ENCODE measurements at regions not wholly inside any gene's neighbourhood (a gene's known extent, or its start where the extent isn't known, plus 50 kb on each side); places are given as distances from the start of the nearest gene placed in this dataset.
"Not testable (repeated sequence)": the region's sequence is repeated elsewhere in the genome, so short reads cannot be mapped to it uniquely, and the experiment has no call there.

DNA sequence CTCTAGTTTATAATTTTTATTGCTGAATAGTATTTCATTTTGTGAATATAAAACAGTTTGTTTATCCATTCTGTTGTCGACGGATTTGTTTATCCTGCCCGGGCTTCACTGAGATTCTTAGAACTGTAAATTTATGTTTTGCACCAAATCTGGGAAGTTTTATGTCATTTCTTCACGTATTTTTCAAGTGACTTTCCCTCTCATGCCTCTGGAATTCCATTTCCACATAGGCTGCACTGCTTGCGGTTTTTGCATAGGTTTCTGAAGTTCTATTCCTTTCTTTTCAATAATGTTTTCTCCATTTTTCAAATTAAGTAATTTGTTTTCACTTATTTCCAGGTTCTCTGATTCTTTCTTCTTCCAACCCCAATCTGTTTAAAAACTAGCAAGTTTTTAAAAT lies 132.4 kb upstream of the ZNF469 start:
- H3K14ac ChIP-seq (ENCODE audit: low read length); H3K9me3 ChIP-seq (replicated peaks in 1 of 2; ENCODE audit: control insufficient read depth in 2 of 2, insufficient read depth in 1 of 2, low read depth in 1 of 2, low read length in 2 of 2); H2BK5ac ChIP-seq (ENCODE audit: low read length); H3K4me1 ChIP-seq (ENCODE audit: control insufficient read depth in 2 of 2, insufficient read depth in 1 of 2, low read depth in 1 of 2, low read length in 2 of 2); H3K79me1 ChIP-seq (ENCODE audit: low read depth, low read length); H4K91ac ChIP-seq (ENCODE audit: low read depth, low read length, poor library complexity); H3K27me3 ChIP-seq (ENCODE audit: control insufficient read depth in 3 of 3, insufficient read depth in 3 of 3, low read depth in 1 of 3, low read length in 3 of 3); H3K9ac ChIP-seq (ENCODE audit: low read depth, low read length, poor library complexity); H4K8ac ChIP-seq (ENCODE audit: low read depth, low read length); H3K4ac ChIP-seq (ENCODE audit: low read length); H2AK5ac ChIP-seq (ENCODE audit: low read depth, low read length); H2BK15ac ChIP-seq (ENCODE audit: low read length); H2AFZ ChIP-seq (ENCODE audit: low read length); H3K18ac ChIP-seq (ENCODE audit: low read length); H3K4me2 ChIP-seq (ENCODE audit: insufficient read depth, low read length, poor library complexity, severe bottlenecking); DNase-seq (ENCODE audit: low spot score); H3K27ac ChIP-seq (replicated peaks; ENCODE audit: low read length); H2BK120ac ChIP-seq (ENCODE audit: low read depth, low read length); H2BK12ac ChIP-seq (ENCODE audit: low read length); H3K4me3 ChIP-seq (ENCODE audit: low read length in 2 of 2); H3K36me3 ChIP-seq (replicated peaks in 1 of 2; ENCODE audit: control insufficient read depth in 2 of 2, insufficient read depth in 2 of 2, low read length in 2 of 2); H3K23ac ChIP-seq (ENCODE audit: low read depth, low read length, poor library complexity): not testable (repeated sequence)
- no CpG with 5 or more reads among the region's 5 CpGs for WGBS, 2 donors (ENCODE audit: extremely low coverage in 2 of 2, insufficient read length in 2 of 2, insufficient replicate concordance in 1 of 2)

DNA sequence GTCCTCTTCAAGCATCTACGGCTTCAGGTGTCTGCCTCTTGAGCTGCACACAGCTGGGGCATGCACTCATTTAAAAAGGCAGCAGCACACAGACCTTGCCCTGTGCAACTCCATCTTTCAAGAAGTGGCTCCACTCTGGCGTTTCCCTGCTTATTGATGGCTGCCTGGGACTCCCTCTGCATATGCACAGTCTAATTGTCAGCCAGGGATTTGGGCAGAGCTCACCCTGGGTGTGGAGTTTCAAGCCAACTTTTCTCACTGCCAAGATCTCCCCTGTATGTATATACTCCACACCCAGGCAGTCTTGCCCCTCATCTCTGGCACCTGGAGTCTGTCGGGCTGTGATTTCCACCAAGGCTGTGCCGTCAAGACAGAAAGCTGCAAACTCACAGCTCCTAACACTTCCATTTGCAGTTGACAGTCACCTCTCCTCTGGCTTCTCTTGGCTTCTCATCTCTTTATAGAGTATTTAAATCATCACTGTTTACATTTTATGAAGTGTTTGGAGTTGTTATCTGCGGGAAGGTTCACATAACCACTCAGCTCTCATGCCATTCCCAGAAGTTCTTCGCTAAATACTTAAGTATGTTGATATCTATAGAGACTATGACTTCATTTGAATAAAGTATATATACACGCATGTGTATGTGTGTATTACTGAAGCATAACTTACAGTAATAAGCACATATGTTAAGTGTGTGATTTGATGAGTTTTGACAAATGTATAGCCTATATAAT lies 130.5 kb upstream of the ZNF469 start:
- not testable (repeated sequence) for H3K4me2 ChIP-seq (ENCODE audit: insufficient read depth, low read length, poor library complexity, severe bottlenecking); H3K4me3 ChIP-seq (ENCODE audit: low read length in 2 of 2); H3K4ac ChIP-seq (ENCODE audit: low read length); H3K79me1 ChIP-seq (ENCODE audit: low read depth, low read length); H2AK5ac ChIP-seq (ENCODE audit: low read depth, low read length); H3K4me1 ChIP-seq (ENCODE audit: control insufficient read depth in 2 of 2, insufficient read depth in 1 of 2, low read depth in 1 of 2, low read length in 2 of 2); H4K8ac ChIP-seq (ENCODE audit: low read depth, low read length); H2AFZ ChIP-seq (ENCODE audit: low read length); H2BK12ac ChIP-seq (ENCODE audit: low read length); H3K18ac ChIP-seq (ENCODE audit: low read length); H2BK15ac ChIP-seq (ENCODE audit: low read length); H3K27me3 ChIP-seq (ENCODE audit: control insufficient read depth in 3 of 3, insufficient read depth in 3 of 3, low read depth in 1 of 3, low read length in 3 of 3); H3K9me3 ChIP-seq (replicated peaks in 1 of 2; ENCODE audit: control insufficient read depth in 2 of 2, insufficient read depth in 1 of 2, low read depth in 1 of 2, low read length in 2 of 2); H3K9ac ChIP-seq (ENCODE audit: low read depth, low read length, poor library complexity); DNase-seq (ENCODE audit: low spot score); H3K14ac ChIP-seq (ENCODE audit: low read length); H4K91ac ChIP-seq (ENCODE audit: low read depth, low read length, poor library complexity); H3K27ac ChIP-seq (replicated peaks; ENCODE audit: low read length); H2BK120ac ChIP-seq (ENCODE audit: low read depth, low read length); H3K23ac ChIP-seq (ENCODE audit: low read depth, low read length, poor library complexity); H2BK5ac ChIP-seq (ENCODE audit: low read length); H3K36me3 ChIP-seq (replicated peaks in 1 of 2; ENCODE audit: control insufficient read depth in 2 of 2, insufficient read depth in 2 of 2, low read length in 2 of 2)
- no CpG with 5 or more reads among the region's 7 CpGs for WGBS, 2 donors (ENCODE audit: extremely low coverage in 2 of 2, insufficient read length in 2 of 2, insufficient replicate concordance in 1 of 2)

DNA sequence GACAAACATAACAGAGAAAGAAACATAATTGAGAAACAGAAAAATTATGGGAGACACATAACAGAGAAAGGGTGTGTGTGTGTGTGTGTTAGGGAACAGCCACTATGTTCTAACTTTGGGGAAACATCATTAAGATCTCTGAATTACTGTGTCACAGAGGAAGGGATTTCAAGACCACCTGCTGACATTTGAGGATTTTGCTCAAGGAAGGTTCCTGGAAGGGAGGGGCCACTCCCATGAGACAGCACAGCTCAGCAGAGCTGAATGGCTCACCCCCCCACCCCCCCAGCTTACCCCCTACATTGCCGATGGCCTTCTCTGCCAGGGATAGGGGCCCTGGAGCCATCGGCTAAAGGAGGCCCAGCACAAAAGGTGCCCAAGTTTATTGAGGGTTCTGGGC lies 124.6 kb upstream of the ZNF469 start:
- H2BK120ac ChIP-seq (ENCODE audit: low read depth, low read length); H3K79me1 ChIP-seq (ENCODE audit: low read depth, low read length); H3K27ac ChIP-seq (replicated peaks; ENCODE audit: low read length); H3K23ac ChIP-seq (ENCODE audit: low read depth, low read length, poor library complexity); H2BK15ac ChIP-seq (ENCODE audit: low read length); H2BK5ac ChIP-seq (ENCODE audit: low read length); H2AFZ ChIP-seq (ENCODE audit: low read length); H3K4ac ChIP-seq (ENCODE audit: low read length); H4K8ac ChIP-seq (ENCODE audit: low read depth, low read length); H3K4me1 ChIP-seq (ENCODE audit: control insufficient read depth in 2 of 2, insufficient read depth in 1 of 2, low read depth in 1 of 2, low read length in 2 of 2); H3K18ac ChIP-seq (ENCODE audit: low read length); H2BK12ac ChIP-seq (ENCODE audit: low read length); H3K36me3 ChIP-seq (replicated peaks in 1 of 2; ENCODE audit: control insufficient read depth in 2 of 2, insufficient read depth in 2 of 2, low read length in 2 of 2); H3K4me2 ChIP-seq (ENCODE audit: insufficient read depth, low read length, poor library complexity, severe bottlenecking); H3K9ac ChIP-seq (ENCODE audit: low read depth, low read length, poor library complexity); H3K4me3 ChIP-seq (ENCODE audit: low read length in 2 of 2); H3K27me3 ChIP-seq (ENCODE audit: control insufficient read depth in 3 of 3, insufficient read depth in 3 of 3, low read depth in 1 of 3, low read length in 3 of 3); H3K9me3 ChIP-seq (replicated peaks in 1 of 2; ENCODE audit: control insufficient read depth in 2 of 2, insufficient read depth in 1 of 2, low read depth in 1 of 2, low read length in 2 of 2); H3K14ac ChIP-seq (ENCODE audit: low read length); H4K91ac ChIP-seq (ENCODE audit: low read depth, low read length, poor library complexity); DNase-seq (ENCODE audit: low spot score); H2AK5ac ChIP-seq (ENCODE audit: low read depth, low read length): not testable (repeated sequence)
- WGBS, 2 donors (ENCODE audit: extremely low coverage in 2 of 2, insufficient read length in 2 of 2, insufficient replicate concordance in 1 of 2), result no CpG with 5 or more reads among the region's 2 CpGs

DNA sequence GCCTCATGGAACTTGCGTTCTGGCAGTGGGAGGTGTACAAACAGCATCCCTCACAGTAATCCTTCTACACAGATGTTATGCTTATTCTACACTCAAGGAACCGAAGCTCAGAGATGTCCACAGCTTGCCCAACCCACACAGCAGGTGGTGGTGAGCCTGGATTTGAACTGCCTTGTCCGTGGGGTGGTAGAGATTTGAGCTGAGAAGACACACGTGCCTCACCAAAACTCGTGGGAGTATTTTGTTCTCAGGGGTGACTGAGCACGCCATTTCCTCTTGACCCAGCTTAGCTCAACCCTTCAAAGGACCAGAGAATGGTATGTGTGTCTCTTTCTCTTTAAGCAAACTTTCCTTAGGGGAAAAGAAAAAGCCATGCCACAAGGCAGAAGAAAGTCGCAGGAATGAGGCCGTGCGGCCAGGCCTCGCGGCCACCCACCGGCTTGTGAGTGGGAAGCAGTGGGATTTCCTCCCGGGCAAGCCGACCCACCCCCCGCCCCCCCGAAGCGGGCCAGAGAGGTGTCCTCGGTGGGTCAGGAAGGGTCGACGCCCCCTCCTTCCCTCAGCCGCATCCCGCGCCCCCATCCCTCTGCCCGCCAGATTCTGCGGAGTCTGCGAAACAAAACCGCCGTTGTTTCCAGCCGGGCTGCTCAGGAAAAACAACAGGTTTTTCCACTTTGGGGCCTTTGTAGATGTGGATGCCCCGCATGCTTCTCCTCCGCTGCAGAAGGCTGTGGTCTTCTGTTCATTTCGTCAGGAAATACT lies 123.8 kb upstream of the ZNF469 start:
- H2BK12ac ChIP-seq (ENCODE audit: low read length); H3K4me3 ChIP-seq (ENCODE audit: low read length in 2 of 2); H2BK120ac ChIP-seq (ENCODE audit: low read depth, low read length); H3K23ac ChIP-seq (ENCODE audit: low read depth, low read length, poor library complexity); H4K8ac ChIP-seq (ENCODE audit: low read depth, low read length); H3K9me3 ChIP-seq (replicated peaks in 1 of 2; ENCODE audit: control insufficient read depth in 2 of 2, insufficient read depth in 1 of 2, low read depth in 1 of 2, low read length in 2 of 2); H3K4me1 ChIP-seq (ENCODE audit: control insufficient read depth in 2 of 2, insufficient read depth in 1 of 2, low read depth in 1 of 2, low read length in 2 of 2); H4K91ac ChIP-seq (ENCODE audit: low read depth, low read length, poor library complexity); H3K4ac ChIP-seq (ENCODE audit: low read length); H2BK15ac ChIP-seq (ENCODE audit: low read length); H2BK5ac ChIP-seq (ENCODE audit: low read length); H3K9ac ChIP-seq (ENCODE audit: low read depth, low read length, poor library complexity); H2AK5ac ChIP-seq (ENCODE audit: low read depth, low read length); H3K79me1 ChIP-seq (ENCODE audit: low read depth, low read length); H3K4me2 ChIP-seq (ENCODE audit: insufficient read depth, low read length, poor library complexity, severe bottlenecking); H3K27me3 ChIP-seq (ENCODE audit: control insufficient read depth in 3 of 3, insufficient read depth in 3 of 3, low read depth in 1 of 3, low read length in 3 of 3); H3K36me3 ChIP-seq (replicated peaks in 1 of 2; ENCODE audit: control insufficient read depth in 2 of 2, insufficient read depth in 2 of 2, low read length in 2 of 2); H3K14ac ChIP-seq (ENCODE audit: low read length): not testable (repeated sequence)
- Histone ChIP-seq H3K27ac (replicated peaks; ENCODE audit: low read length) (peak overlapping the region; percentile 28), H2AFZ (ENCODE audit: low read length) (peak overlapping the region; percentile 71), H3K18ac (ENCODE audit: low read length) (peak overlapping the region; percentile 83)
- DNase-seq (ENCODE audit: low spot score), result peak; percentile 17
- WGBS, 2 donors (ENCODE audit: extremely low coverage in 2 of 2, insufficient read length in 2 of 2, insufficient replicate concordance in 1 of 2), result no CpG with 5 or more reads among the region's 32 CpGs

All from neuronal stem cell (in vitro differentiated cells).